Amygdala (tissue), 56 donors: ENCODE measurements at regions not wholly inside any gene's neighbourhood (a gene's known extent, or its start where the extent isn't known, plus 50 kb on each side); places are given as distances from the start of the nearest gene placed in this dataset.

Experiments used
- DNase-seq, 56 donors: peaks; one replicate each; lab custom pipeline; 2025; lab: John Stamatoyannopoulos, UW

GRCh38 chr13:79803989-79804388, 323.0 kb downstream of the NDFIP2 start:
- DNase-seq: no peak

- DNase-seq: no peak
These were observed 322.3 kb downstream of the NDFIP2 start for GRCh38 chr13:79803296-79803695.

GRCh38 chr13:79802389-79803085, 321.6 kb downstream of the NDFIP2 start:
- no peak for DNase-seq

- DNase-seq: no peak
These were observed 318.3 kb downstream of the NDFIP2 start for GRCh38 chr13:79799059-79799867.

- no peak for DNase-seq
These were observed 315.2 kb downstream of the NDFIP2 start for GRCh38 chr13:79796136-79796535.

- no peak for DNase-seq
These were observed 314.0 kb downstream of the NDFIP2 start for GRCh38 chr13:79794931-79795330.

- no peak for DNase-seq
These were observed 311.8 kb downstream of the NDFIP2 start for GRCh38 chr13:79792716-79793115.

- no peak for DNase-seq
These were observed 310.6 kb downstream of the NDFIP2 start for GRCh38 chr13:79791471-79792042.

GRCh38 chr13:79786176-79786575, 305.2 kb downstream of the NDFIP2 start:
- no peak for DNase-seq

- DNase-seq: peak in 30 of 56 donors; percentile 2 to 55 (median 15)
These were observed 301.7 kb downstream of the NDFIP2 start for GRCh38 chr13:79782541-79783205.

GRCh38 chr13:79781829-79782540, 301.0 kb downstream of the NDFIP2 start:
- DNase-seq: no peak

GRCh38 chr13:79780240-79780639, 299.3 kb downstream of the NDFIP2 start:
- DNase-seq: no peak

- no peak for DNase-seq
These were observed 298.8 kb downstream of the NDFIP2 start for GRCh38 chr13:79779761-79780160.

GRCh38 chr13:79778741-79779460, 297.9 kb downstream of the NDFIP2 start:
- no peak for DNase-seq

- DNase-seq: no peak
These were observed 296.5 kb downstream of the NDFIP2 start for GRCh38 chr13:79777504-79777903.

- DNase-seq: no peak
These were observed 295.8 kb downstream of the NDFIP2 start for GRCh38 chr13:79776531-79777295.

- peak in 23 of 56 donors; percentile 1 to 61 (median 6) for DNase-seq
These were observed 294.9 kb downstream of the NDFIP2 start for GRCh38 chr13:79775830-79776229.

GRCh38 chr13:79772811-79773210, 291.9 kb downstream of the NDFIP2 start:
- DNase-seq: no peak

- DNase-seq: no peak
These were observed 290.5 kb downstream of the NDFIP2 start for GRCh38 chr13:79771493-79771892.
